Kidney (tissue), 13 donors: ENCODE measurements at regions not wholly inside any gene's neighbourhood (a gene's known extent, or its start where the extent isn't known, plus 50 kb on each side); places are given as distances from the start of the nearest gene placed in this dataset.

ENCODE experiments used
- DNase-seq, 5 donors: peaks; one replicate each; pipeline ENCODE4 v3.0.0-alpha.2; 2013 to 2020
- FAIRE-seq: peaks from 2 replicates; lab custom pipeline; 2012; peaks lifted over from hg19 to GRCh38; lab: Jason Lieb, UNC
- H3K27ac ChIP-seq, 2 donors: one replicate each; pipeline ENCODE4 v1.7.0; 2013; ENCODE audit warnings: low read depth in 2 of 2, low read length in 2 of 2, inconsistent platforms in 1 of 2
- H3K27me3 ChIP-seq: one replicate; pipeline ENCODE4 v1.7.1; 2013; ENCODE audit warnings: low read length, inconsistent platforms; ENCODE audit not compliant: control insufficient read depth, insufficient read depth
- H3K36me3 ChIP-seq, 3 donors: one replicate each; pipeline versions ENCODE4 v1.7.0 to v1.7.1; 2013; ENCODE audit warnings: low read length in 3 of 3, control low read depth in 1 of 3, inconsistent platforms in 1 of 3; ENCODE audit not compliant: insufficient read depth in 3 of 3, control insufficient read depth in 2 of 3
- H3K4me1 ChIP-seq, 3 donors: one replicate each; pipeline versions ENCODE4 v1.7.0 to v1.7.1; 2013; ENCODE audit warnings: low read length in 3 of 3, inconsistent platforms in 1 of 3, low read depth in 1 of 3; ENCODE audit not compliant: control insufficient read depth in 2 of 3, insufficient read depth in 2 of 3
- H3K4me3 ChIP-seq, 3 donors: one replicate each; pipeline versions ENCODE4 v1.7.0 to v1.8.1; 2013; ENCODE audit warnings: low read length in 3 of 3, control low read depth in 1 of 3, inconsistent platforms in 1 of 3
- H3K9ac ChIP-seq, 3 donors: one replicate each; pipeline versions ENCODE4 v1.7.0 to v1.7.1; 2013; ENCODE audit warnings: low read length in 3 of 3, control low read depth in 1 of 3, inconsistent platforms in 1 of 3
- H3K9me3 ChIP-seq, 3 donors: one replicate each; pipeline versions ENCODE4 v1.7.0 to v1.7.1; 2013; ENCODE audit warnings: low read length in 3 of 3, control low read depth in 1 of 3, inconsistent platforms in 1 of 3; ENCODE audit not compliant: control insufficient read depth in 2 of 3, insufficient read depth in 1 of 3
- intact Hi-C: fragments of 100-400 bp; cut with DNase I; formaldehyde crosslinking; loops from one replicate; pipeline ENCODE4 v1.11.1; 2022
- TF ChIP-seq, protein P1 (sequence below): IDR thresholded peaks from 3 replicates; pipeline ENCODE4 v1.5.1; 2012; ENCODE audit warnings: mild to moderate bottlenecking, moderate library complexity, borderline replicate concordance; ENCODE audit not compliant: insufficient read depth; ENCODE audit errors: extremely low read depth
- donor health status: control.
- donor health status: control.
- donor health status: control.
- donor health status: control.
- donor health status: control.
- donor health status: DM: yes; HTN: yes; CAD: no.
- donor health status: Normal renal cell carcinoma (clear cell type).

DNA sequence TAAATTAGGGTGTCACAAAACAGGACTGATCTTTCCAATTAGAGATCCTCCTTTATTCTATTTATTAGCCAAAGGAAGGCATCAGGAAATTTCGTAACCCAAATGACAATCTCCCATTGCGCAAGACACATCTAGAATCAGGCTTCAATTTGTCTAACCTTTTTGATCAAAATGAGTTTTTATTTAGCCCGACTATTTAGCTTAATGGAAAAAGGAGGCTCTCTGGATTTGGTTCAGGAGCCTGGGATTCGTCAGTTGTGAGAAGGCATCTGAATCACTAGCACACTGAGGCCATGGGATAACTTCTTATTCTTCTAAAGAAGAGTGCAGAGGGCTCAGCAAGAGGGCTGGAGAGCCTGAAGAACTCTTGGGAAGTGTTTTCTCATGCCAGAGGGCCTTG is 332.1 kb upstream of the ETAA1 start:
- H3K4me1 ChIP-seq: no peaks in the 10 kb centered on the region
- FAIRE-seq: no peak
- TF ChIP-seq, protein P1, sequence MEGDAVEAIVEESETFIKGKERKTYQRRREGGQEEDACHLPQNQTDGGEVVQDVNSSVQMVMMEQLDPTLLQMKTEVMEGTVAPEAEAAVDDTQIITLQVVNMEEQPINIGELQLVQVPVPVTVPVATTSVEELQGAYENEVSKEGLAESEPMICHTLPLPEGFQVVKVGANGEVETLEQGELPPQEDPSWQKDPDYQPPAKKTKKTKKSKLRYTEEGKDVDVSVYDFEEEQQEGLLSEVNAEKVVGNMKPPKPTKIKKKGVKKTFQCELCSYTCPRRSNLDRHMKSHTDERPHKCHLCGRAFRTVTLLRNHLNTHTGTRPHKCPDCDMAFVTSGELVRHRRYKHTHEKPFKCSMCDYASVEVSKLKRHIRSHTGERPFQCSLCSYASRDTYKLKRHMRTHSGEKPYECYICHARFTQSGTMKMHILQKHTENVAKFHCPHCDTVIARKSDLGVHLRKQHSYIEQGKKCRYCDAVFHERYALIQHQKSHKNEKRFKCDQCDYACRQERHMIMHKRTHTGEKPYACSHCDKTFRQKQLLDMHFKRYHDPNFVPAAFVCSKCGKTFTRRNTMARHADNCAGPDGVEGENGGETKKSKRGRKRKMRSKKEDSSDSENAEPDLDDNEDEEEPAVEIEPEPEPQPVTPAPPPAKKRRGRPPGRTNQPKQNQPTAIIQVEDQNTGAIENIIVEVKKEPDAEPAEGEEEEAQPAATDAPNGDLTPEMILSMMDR: no peak
- no peak overlapping the region for H3K4me3 ChIP-seq
- H3K9ac ChIP-seq: no peak overlapping the region
- H3K27me3 ChIP-seq: no peaks in the 10 kb centered on the region
- no peak for DNase-seq
- intact Hi-C loops: no loop called here
- H3K9me3 ChIP-seq: no peaks in the 10 kb centered on the region
- H3K27ac ChIP-seq: no peak overlapping the region
- H3K36me3 ChIP-seq: no peaks in the 10 kb centered on the region

DNA sequence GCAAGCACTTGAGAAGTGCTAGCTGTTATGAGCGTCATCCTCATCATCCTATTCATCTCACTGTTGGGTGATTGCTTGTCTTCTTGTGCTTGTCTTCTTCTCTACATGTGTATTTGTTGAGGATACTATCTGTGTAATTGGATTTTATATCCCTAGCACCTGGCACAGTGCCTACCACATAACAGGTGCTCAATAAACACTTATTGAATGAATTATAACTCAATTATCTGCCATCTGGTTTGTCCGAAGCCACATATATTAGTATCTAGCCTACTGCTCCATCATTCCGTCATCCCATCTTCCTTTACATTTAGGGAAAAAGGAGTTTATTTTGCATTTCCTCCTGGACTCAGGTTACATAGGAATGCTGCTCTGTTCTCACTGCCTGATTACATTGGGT is 330.4 kb upstream of the ETAA1 start:
- no peak overlapping the region for H3K27ac ChIP-seq
- TF ChIP-seq, protein P1: no peak
- H3K9ac ChIP-seq: no peak overlapping the region
- DNase-seq (no peak), FAIRE-seq (no peak)
- no peaks in the 10 kb centered on the region for H3K9me3 ChIP-seq
- H3K27me3 ChIP-seq: no peaks in the 10 kb centered on the region
- no peaks in the 10 kb centered on the region for H3K4me1 ChIP-seq
- no peaks in the 10 kb centered on the region for H3K36me3 ChIP-seq
- intact Hi-C loops: no loop called here
- H3K4me3 ChIP-seq: no peak overlapping the region

DNA sequence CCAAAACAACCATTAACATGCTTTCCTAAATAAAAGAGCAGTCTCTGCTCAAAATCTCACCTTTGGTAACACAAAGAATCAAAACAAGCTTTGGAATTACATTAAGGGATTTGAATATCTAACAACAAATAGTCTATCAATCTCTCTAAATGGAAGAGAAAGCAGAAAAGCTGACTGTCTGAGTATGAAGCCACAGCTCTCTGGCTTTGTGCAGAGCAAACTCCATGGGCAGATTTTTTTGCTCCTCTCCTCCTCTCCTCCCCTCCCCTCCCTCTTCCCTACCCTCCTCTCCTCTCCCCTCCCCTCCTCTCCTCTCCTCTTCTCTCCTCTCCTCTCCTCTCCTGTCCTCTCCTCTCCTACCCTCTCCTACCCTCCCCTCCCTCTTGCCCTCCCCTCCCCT is 329.5 kb upstream of the ETAA1 start:
- FAIRE-seq (no peak), DNase-seq (no peak)
- H3K9ac ChIP-seq: no peak overlapping the region
- no peaks in the 10 kb centered on the region for H3K4me1 ChIP-seq
- H3K27me3 ChIP-seq: no peaks in the 10 kb centered on the region
- H3K9me3 ChIP-seq: no peaks in the 10 kb centered on the region
- intact Hi-C loops: no loop called here
- no peak overlapping the region for H3K4me3 ChIP-seq
- TF ChIP-seq, protein P1: no peak
- no peaks in the 10 kb centered on the region for H3K36me3 ChIP-seq
- no peak overlapping the region for H3K27ac ChIP-seq

DNA sequence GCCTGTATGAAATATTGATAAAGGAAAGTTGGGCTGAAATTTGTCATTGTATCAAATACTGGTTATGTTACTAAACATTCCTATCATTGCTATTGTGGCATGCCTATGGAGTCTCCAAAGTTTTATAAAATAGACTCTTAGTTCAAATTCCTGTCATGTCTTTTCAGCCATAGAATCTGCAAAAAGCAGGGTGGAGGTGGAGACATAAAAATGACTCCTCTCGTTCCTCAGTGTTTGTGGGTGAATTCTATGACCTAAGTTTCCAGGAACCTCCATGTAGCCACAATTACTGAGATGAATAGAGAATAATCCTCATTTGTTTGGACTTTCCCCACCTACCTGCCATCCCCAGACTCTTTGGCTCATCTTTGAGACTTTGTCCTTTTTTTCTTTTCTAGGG is 326.3 kb upstream of the ETAA1 start:
- H3K4me3 ChIP-seq: no peak overlapping the region
- no peaks in the 10 kb centered on the region for H3K36me3 ChIP-seq
- FAIRE-seq (no peak), DNase-seq (no peak)
- intact Hi-C loops: no loop called here
- H3K27me3 ChIP-seq: no peaks in the 10 kb centered on the region
- TF ChIP-seq, protein P1: no peak
- no peak overlapping the region for H3K9ac ChIP-seq
- no peaks in the 10 kb centered on the region for H3K4me1 ChIP-seq
- H3K27ac ChIP-seq: no peak overlapping the region
- no peaks in the 10 kb centered on the region for H3K9me3 ChIP-seq
